ENCODE measurements at regions not wholly inside any gene's neighbourhood (a gene's known extent, or its start where the extent isn't known, plus 50 kb on each side); places are given as distances from the start of the nearest gene placed in this dataset.
"Not testable (repeated sequence)": the region's sequence is repeated elsewhere in the genome, so short reads cannot be mapped to it uniquely, and the experiment has no call there.

GRCh38 chr1:87403061-87403820 lies 74.6 kb downstream of the LMO4 start:
- no peaks in the 10 kb centered on the region for H3K36me3 Mint-ChIP-seq (ENCODE audit: low read depth)
- no peak for DNase-seq (ENCODE audit: low spot score)
- no peaks in the 10 kb centered on the region for H3K9me3 Mint-ChIP-seq (ENCODE audit: low read depth)
- no peaks in the 10 kb centered on the region for H3K27me3 Mint-ChIP-seq (ENCODE audit: low read depth)
- no peak overlapping the region for H3K4me3 Mint-ChIP-seq (ENCODE audit: unreplicated experiment)
- TF ChIP-seq, protein P1, sequence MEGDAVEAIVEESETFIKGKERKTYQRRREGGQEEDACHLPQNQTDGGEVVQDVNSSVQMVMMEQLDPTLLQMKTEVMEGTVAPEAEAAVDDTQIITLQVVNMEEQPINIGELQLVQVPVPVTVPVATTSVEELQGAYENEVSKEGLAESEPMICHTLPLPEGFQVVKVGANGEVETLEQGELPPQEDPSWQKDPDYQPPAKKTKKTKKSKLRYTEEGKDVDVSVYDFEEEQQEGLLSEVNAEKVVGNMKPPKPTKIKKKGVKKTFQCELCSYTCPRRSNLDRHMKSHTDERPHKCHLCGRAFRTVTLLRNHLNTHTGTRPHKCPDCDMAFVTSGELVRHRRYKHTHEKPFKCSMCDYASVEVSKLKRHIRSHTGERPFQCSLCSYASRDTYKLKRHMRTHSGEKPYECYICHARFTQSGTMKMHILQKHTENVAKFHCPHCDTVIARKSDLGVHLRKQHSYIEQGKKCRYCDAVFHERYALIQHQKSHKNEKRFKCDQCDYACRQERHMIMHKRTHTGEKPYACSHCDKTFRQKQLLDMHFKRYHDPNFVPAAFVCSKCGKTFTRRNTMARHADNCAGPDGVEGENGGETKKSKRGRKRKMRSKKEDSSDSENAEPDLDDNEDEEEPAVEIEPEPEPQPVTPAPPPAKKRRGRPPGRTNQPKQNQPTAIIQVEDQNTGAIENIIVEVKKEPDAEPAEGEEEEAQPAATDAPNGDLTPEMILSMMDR (IDR thresholded peaks at IDR 0.05) = no peak
- no peak overlapping the region for H3K27ac Mint-ChIP-seq (ENCODE audit: unreplicated experiment)
- no peaks in the 10 kb centered on the region for H3K4me1 Mint-ChIP-seq (ENCODE audit: low read depth)

GRCh38 chr1:87404296-87404695 lies 75.6 kb downstream of the LMO4 start:
- no peak overlapping the region for H3K4me3 Mint-ChIP-seq (ENCODE audit: unreplicated experiment)
- no peak overlapping the region for H3K27ac Mint-ChIP-seq (ENCODE audit: unreplicated experiment)
- H3K9me3 Mint-ChIP-seq (ENCODE audit: low read depth) = no peaks in the 10 kb centered on the region
- H3K27me3 Mint-ChIP-seq (ENCODE audit: low read depth) = no peaks in the 10 kb centered on the region
- no peaks in the 10 kb centered on the region for H3K36me3 Mint-ChIP-seq (ENCODE audit: low read depth)
- TF ChIP-seq, protein P1 (IDR thresholded peaks at IDR 0.05) = no peak
- no peak for DNase-seq (ENCODE audit: low spot score)
- H3K4me1 Mint-ChIP-seq (ENCODE audit: low read depth) = no peaks in the 10 kb centered on the region

- no peak for DNase-seq (ENCODE audit: low spot score)
- no peaks in the 10 kb centered on the region for H3K9me3 Mint-ChIP-seq (ENCODE audit: low read depth)
- H3K4me1 Mint-ChIP-seq (ENCODE audit: low read depth) = peaks cover 7% of the 10 kb centered on the region
- no peak overlapping the region for H3K27ac Mint-ChIP-seq (ENCODE audit: unreplicated experiment)
- H3K27me3 Mint-ChIP-seq (ENCODE audit: low read depth) = no peaks in the 10 kb centered on the region
- no peak overlapping the region for H3K4me3 Mint-ChIP-seq (ENCODE audit: unreplicated experiment)
- H3K36me3 Mint-ChIP-seq (ENCODE audit: low read depth) = no peaks in the 10 kb centered on the region
- TF ChIP-seq, protein P1 (IDR thresholded peaks at IDR 0.05) = no peak
Measured at GRCh38 chr1:87408665-87409248, 80.1 kb downstream of the LMO4 start.

DNA sequence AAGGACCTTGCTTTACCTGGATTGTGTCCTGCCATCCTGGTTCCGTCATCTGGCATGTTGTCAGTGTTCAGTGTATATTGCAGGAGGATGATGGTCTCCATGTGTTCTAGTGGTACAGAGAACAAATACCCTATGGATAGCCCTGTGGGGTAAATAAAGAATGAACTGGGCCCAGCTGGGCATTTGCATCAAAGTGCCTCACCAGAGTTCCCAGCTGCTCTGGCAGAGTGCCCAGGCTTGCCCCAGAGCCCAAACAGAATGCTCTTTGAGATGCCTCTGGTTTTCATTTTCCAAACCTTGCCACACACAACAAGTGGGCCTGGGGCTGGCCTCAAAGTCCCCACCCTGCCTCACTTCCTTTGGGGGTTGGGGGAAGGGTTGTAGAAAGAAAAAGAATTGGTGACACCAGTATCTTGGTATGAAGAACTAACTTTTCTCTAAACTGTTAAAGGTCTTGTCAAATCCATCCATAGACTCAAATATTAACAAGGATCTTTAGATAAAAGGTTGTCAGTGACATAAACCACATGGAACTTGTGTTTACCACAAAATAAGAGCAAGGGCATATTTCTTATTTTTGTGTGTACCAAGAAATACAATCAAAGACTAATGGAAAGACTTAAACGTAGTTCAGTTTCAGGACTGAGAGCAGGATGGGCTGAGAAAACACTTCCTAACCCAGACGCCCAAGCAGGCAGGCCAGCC lies 82.2 kb downstream of the LMO4 start:
- H3K27me3 Mint-ChIP-seq (ENCODE audit: low read depth) = no peaks in the 10 kb centered on the region
- H3K4me3 Mint-ChIP-seq (ENCODE audit: unreplicated experiment) = no peak overlapping the region
- H3K4me1 Mint-ChIP-seq (ENCODE audit: low read depth) = peaks cover 7% of the 10 kb centered on the region
- H3K36me3 Mint-ChIP-seq (ENCODE audit: low read depth) = no peaks in the 10 kb centered on the region
- no peak overlapping the region for H3K27ac Mint-ChIP-seq (ENCODE audit: unreplicated experiment)
- DNase-seq (ENCODE audit: low spot score) = no peak
- TF ChIP-seq, protein P1 (IDR thresholded peaks at IDR 0.05) = no peak
- no peaks in the 10 kb centered on the region for H3K9me3 Mint-ChIP-seq (ENCODE audit: low read depth)

- not testable (repeated sequence) for H3K27me3 Mint-ChIP-seq (ENCODE audit: low read depth); H3K36me3 Mint-ChIP-seq (ENCODE audit: low read depth); H3K27ac Mint-ChIP-seq (ENCODE audit: unreplicated experiment)
Measured at GRCh38 chr1:87413846-87414245, 85.2 kb downstream of the LMO4 start.

More at GRCh38 chr1:87413846-87414245, 85.2 kb downstream of the LMO4 start:
- H3K9me3 Mint-ChIP-seq (ENCODE audit: low read depth); DNase-seq (ENCODE audit: low spot score); H3K4me3 Mint-ChIP-seq (ENCODE audit: unreplicated experiment): not testable (repeated sequence)
- H3K4me1 Mint-ChIP-seq (ENCODE audit: low read depth) = peaks cover 16% of the 10 kb centered on the region
